ENCODE measurements at regions not wholly inside any gene's neighbourhood (a gene's known extent, or its start where the extent isn't known, plus 50 kb on each side); places are given as distances from the start of the nearest gene placed in this dataset.

- DNase-seq: no peak
These were observed 1595.7 kb downstream of the HACE1 start for GRCh38 chr6:103264020-103264419.

GRCh38 chr6:103255132-103255531, 1604.6 kb downstream of the HACE1 start:
- DNase-seq: no peak

GRCh38 chr6:103236923-103237322, 1622.8 kb downstream of the HACE1 start:
- no peak for DNase-seq

GRCh38 chr6:103231181-103231580, 1628.5 kb downstream of the HACE1 start:
- no peak for DNase-seq

- DNase-seq: no peak
These were observed 1643.9 kb downstream of the HACE1 start for GRCh38 chr6:103215847-103216246.

GRCh38 chr6:103210686-103211085, 1649.0 kb downstream of the HACE1 start:
- no peak for DNase-seq

GRCh38 chr6:103198386-103198785, 1661.3 kb downstream of the HACE1 start:
- DNase-seq: no peak

- no peak for DNase-seq
These were observed 1666.3 kb downstream of the HACE1 start for GRCh38 chr6:103193413-103193812.

GRCh38 chr6:103191391-103192093, 1668.2 kb downstream of the HACE1 start:
- no peak for DNase-seq

- no peak for DNase-seq
These were observed 1674.9 kb downstream of the HACE1 start for GRCh38 chr6:103184776-103185175.

- DNase-seq: no peak
These were observed 1675.8 kb downstream of the HACE1 start for GRCh38 chr6:103183831-103184411.

GRCh38 chr6:103178193-103178592, 1681.5 kb downstream of the HACE1 start:
- DNase-seq: no peak

- no peak for DNase-seq
These were observed 1681.9 kb downstream of the HACE1 start for GRCh38 chr6:103177791-103178190.

GRCh38 chr6:103175056-103175455, 1684.7 kb downstream of the HACE1 start:
- no peak for DNase-seq

- DNase-seq: no peak
These were observed 1692.2 kb downstream of the HACE1 start for GRCh38 chr6:103167345-103168071.

- no peak for DNase-seq
These were observed 1704.7 kb downstream of the HACE1 start for GRCh38 chr6:103154779-103155572.

GRCh38 chr6:103153016-103153415, 1706.7 kb downstream of the HACE1 start:
- no peak for DNase-seq

GRCh38 chr6:103142902-103143301, 1716.8 kb downstream of the HACE1 start:
- DNase-seq: no peak

GRCh38 chr6:103140308-103141027, 1719.3 kb downstream of the HACE1 start:
- no peak for DNase-seq

GRCh38 chr6:103139377-103139776, 1720.3 kb downstream of the HACE1 start:
- no peak for DNase-seq

GRCh38 chr6:103124471-103124870, 1731.0 kb downstream of the GRIK2 start:
- no peak for DNase-seq

- DNase-seq: peak; percentile 10 to 39 (median 22)
These were observed 1729.5 kb downstream of the GRIK2 start for GRCh38 chr6:103122766-103123601.

Measured in suppressor macrophage treated with lipopolysaccharide for 1 hour (primary cell).